ENCODE measurements at regions not wholly inside any gene's neighbourhood (a gene's known extent, or its start where the extent isn't known, plus 50 kb on each side); places are given as distances from the start of the nearest gene placed in this dataset.

DNA sequence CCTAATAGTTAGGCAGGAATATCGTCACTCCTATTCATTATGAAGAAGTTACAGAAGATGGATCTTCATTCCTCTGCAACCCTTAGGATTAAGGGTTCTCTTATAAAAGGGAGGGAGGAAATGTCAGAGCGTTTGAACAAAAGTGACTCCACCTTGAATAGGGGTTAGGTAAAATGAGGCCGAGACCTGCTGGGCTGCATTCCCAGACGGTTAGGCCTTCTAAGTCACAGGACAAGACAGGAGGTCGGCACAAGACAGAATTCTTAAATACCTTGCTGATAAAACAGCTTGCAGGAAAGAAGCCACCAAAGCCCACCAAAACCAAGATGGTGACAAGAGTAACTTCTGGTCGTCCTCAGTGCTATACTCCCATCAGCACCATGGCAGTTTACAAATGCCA, 147.6 kb downstream of the CDCA7 start:
- TF ChIP-seq, protein P1, sequence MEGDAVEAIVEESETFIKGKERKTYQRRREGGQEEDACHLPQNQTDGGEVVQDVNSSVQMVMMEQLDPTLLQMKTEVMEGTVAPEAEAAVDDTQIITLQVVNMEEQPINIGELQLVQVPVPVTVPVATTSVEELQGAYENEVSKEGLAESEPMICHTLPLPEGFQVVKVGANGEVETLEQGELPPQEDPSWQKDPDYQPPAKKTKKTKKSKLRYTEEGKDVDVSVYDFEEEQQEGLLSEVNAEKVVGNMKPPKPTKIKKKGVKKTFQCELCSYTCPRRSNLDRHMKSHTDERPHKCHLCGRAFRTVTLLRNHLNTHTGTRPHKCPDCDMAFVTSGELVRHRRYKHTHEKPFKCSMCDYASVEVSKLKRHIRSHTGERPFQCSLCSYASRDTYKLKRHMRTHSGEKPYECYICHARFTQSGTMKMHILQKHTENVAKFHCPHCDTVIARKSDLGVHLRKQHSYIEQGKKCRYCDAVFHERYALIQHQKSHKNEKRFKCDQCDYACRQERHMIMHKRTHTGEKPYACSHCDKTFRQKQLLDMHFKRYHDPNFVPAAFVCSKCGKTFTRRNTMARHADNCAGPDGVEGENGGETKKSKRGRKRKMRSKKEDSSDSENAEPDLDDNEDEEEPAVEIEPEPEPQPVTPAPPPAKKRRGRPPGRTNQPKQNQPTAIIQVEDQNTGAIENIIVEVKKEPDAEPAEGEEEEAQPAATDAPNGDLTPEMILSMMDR (IDR thresholded peaks at IDR 0.05; ENCODE audit: insufficient read depth, low read length, poor library complexity, severe bottlenecking) = no peak
- no peak for TF ChIP-seq EZH2phosphoT487 (conservative IDR thresholded peaks at IDR 0.05; ENCODE audit: low read length)
